IMR-90 (cell line): ENCODE measurements at regions not wholly inside any gene's neighbourhood (a gene's known extent, or its start where the extent isn't known, plus 50 kb on each side); places are given as distances from the start of the nearest gene placed in this dataset.

ENCODE experiments used
- ATAC-seq: fragments of 200-7000 bp; cut with Tn5 transposase; 2 replicates; pipeline ENCODE4 v1.9.1; 2020; ENCODE audit warnings: low read depth, mild to moderate bottlenecking, moderate library complexity
- BruUV-seq: library from RNA; stranded (reverse); fragments of 400-500 nt; replicated peaks from 2 replicates; lab custom pipeline; 2021; lab: Mats Ljungman, UMichigan
- CTCF ChIA-PET: fragments of 300-600 bp; formaldehyde crosslinking; extraction: SDS; loops from one replicate; lab custom pipeline; 2021; ENCODE audit warnings: antibody characterized with exemption; lab: Yijun Ruan, JAX
- POLR2A ChIA-PET: fragments of 300-600 bp; sonication (Branson Sonifier 250); formaldehyde crosslinking; loops from one replicate; lab custom pipeline; 2022; ENCODE audit warnings: antibody characterized with exemption; ENCODE audit not compliant: unreplicated experiment; lab: Charles Lee
- DNase-seq: peaks from one replicate; pipeline ENCODE4 v3.0.0; 2013
- H2AFZ ChIP-seq: replicated peaks from 2 replicates; pipeline ENCODE3; 2013; ENCODE audit warnings: low read length, mild to moderate bottlenecking; ENCODE audit not compliant: poor library complexity
- H2AK5ac ChIP-seq: 2 replicates; pipeline ENCODE4 v1.6.1; 2013; ENCODE audit warnings: low read depth, low read length, inconsistent platforms
- H2AK9ac ChIP-seq: replicated peaks from 2 replicates; pipeline ENCODE3; 2013; ENCODE audit warnings: mild to moderate bottlenecking, low read depth, low read length, moderate library complexity; ENCODE audit not compliant: poor library complexity
- H2BK120ac ChIP-seq: 2 replicates; pipeline ENCODE4 v1.6.1; 2013; ENCODE audit warnings: low read depth, low read length, inconsistent platforms
- H2BK15ac ChIP-seq: 3 replicates; pipeline ENCODE4 v1.6.1; 2013; ENCODE audit warnings: low read depth, low read length, inconsistent platforms
- H2BK20ac ChIP-seq: 2 replicates; pipeline ENCODE4 v1.6.1; 2013; ENCODE audit warnings: low read depth, mild to moderate bottlenecking, inconsistent platforms, low read length, moderate library complexity
- H2BK5ac ChIP-seq: 2 replicates; pipeline ENCODE4 v1.6.1; 2013; ENCODE audit warnings: mild to moderate bottlenecking, low read depth, low read length, inconsistent platforms; ENCODE audit not compliant: poor library complexity, severe bottlenecking
- H3K14ac ChIP-seq: replicated peaks from 2 replicates; pipeline ENCODE4 v1.6.1; 2013; ENCODE audit warnings: low read depth, low read length, inconsistent platforms
- H3K18ac ChIP-seq: 2 replicates; pipeline ENCODE4 v1.6.1; 2013; ENCODE audit warnings: low read depth, low read length, control low read depth
- H3K23ac ChIP-seq: 2 replicates; pipeline ENCODE4 v1.6.1; 2013; ENCODE audit warnings: low read depth, low read length, inconsistent platforms
- H3K27ac ChIP-seq: 2 replicates; pipeline ENCODE4 v1.5.1; 2013; ENCODE audit warnings: mild to moderate bottlenecking, control low read depth, low read length; ENCODE audit not compliant: insufficient read depth
- H3K27me3 ChIP-seq: 2 replicates; pipeline ENCODE4 v1.6.1; 2013; ENCODE audit warnings: low read length; ENCODE audit not compliant: control insufficient read depth, insufficient read depth
- H3K36me3 ChIP-seq: 2 replicates; pipeline ENCODE4 v1.6.1; 2013; ENCODE audit warnings: low read length, mixed read lengths; ENCODE audit not compliant: control insufficient read depth, insufficient read depth
- H3K4ac ChIP-seq: 2 replicates; pipeline ENCODE4 v1.6.1; 2013; ENCODE audit warnings: low read depth, low read length, inconsistent platforms
- H3K4me1 ChIP-seq: 2 replicates; pipeline ENCODE4 v1.6.1; 2013; ENCODE audit warnings: low read length, mixed read lengths; ENCODE audit not compliant: control insufficient read depth, insufficient read depth
- H3K4me2 ChIP-seq: 2 replicates; pipeline ENCODE4 v1.6.1; 2013; ENCODE audit warnings: low read depth, mild to moderate bottlenecking, control low read depth, low read length, moderate library complexity
- H3K4me3 ChIP-seq: 2 replicates; pipeline ENCODE4 v1.5.1; 2013; ENCODE audit warnings: low read depth, mild to moderate bottlenecking, control low read depth, low read length, moderate library complexity; ENCODE audit not compliant: insufficient read depth
- H3K56ac ChIP-seq: 2 replicates; pipeline ENCODE4 v1.6.1; 2013; ENCODE audit warnings: low read length, inconsistent platforms; ENCODE audit not compliant: insufficient read depth; ENCODE audit errors: extremely low read depth
- H3K79me1 ChIP-seq, 2 experiments: 2 replicates each; pipeline ENCODE4 v1.6.1; 2013; ENCODE audit warnings: low read length in 2 of 2, inconsistent platforms in 1 of 2, low read depth in 1 of 2
- H3K9ac ChIP-seq: 2 replicates; pipeline ENCODE4 v1.6.1; 2013; ENCODE audit warnings: low read depth, low read length, control low read depth
- H3K9me1 ChIP-seq: 2 replicates; pipeline ENCODE4 v1.6.1; 2013; ENCODE audit warnings: low read length, inconsistent platforms; ENCODE audit not compliant: insufficient read depth
- H3K9me3 ChIP-seq: 2 replicates; pipeline ENCODE4 v1.6.1; 2013; ENCODE audit warnings: low read length; ENCODE audit not compliant: control insufficient read depth, insufficient read depth
- H4K20me1 ChIP-seq: 2 replicates; pipeline ENCODE4 v1.6.1; 2013; ENCODE audit warnings: low read length, inconsistent platforms; ENCODE audit not compliant: insufficient read depth
- H4K5ac ChIP-seq: 2 replicates; pipeline ENCODE4 v1.6.1; 2013; ENCODE audit warnings: mild to moderate bottlenecking, low read depth, low read length, control low read depth
- H4K8ac ChIP-seq, 2 experiments: 2 replicates each; pipeline ENCODE4 v1.6.1; 2013; ENCODE audit warnings: low read depth in 2 of 2, low read length in 2 of 2, control low read depth in 1 of 2, inconsistent platforms in 1 of 2
- H4K91ac ChIP-seq: 2 replicates; pipeline ENCODE4 v1.6.1; 2013; ENCODE audit warnings: low read depth, low read length, inconsistent platforms; ENCODE audit not compliant: insufficient read depth
- MXI1 ChIP-seq: IDR thresholded peaks from 2 replicates; pipeline ENCODE4 v1.6.1; 2012; ENCODE audit warnings: low read depth, mild to moderate bottlenecking, low read length, moderate library complexity, borderline replicate concordance
- NFE2L2 ChIP-seq: fragments of 150-350 bp; IDR thresholded peaks from 2 replicates; pipeline ENCODE4 v1.6.1; 2016; ENCODE audit warnings: low read depth, mild to moderate bottlenecking, low read length
- SMC3 ChIP-seq: fragments of 150-350 bp; IDR thresholded peaks from 2 replicates; pipeline ENCODE4 v1.6.1; 2016; ENCODE audit warnings: low read depth, mild to moderate bottlenecking, antibody characterized with exemption, low read length, moderate library complexity
- WGBS, 2 experiments: methylation state at CpG; one replicate each; pipeline versions ENCODE4 v1.1.5 to v1.1.7; 2013; ENCODE audit warnings: missing lambda C conversion rate in 2 of 2; ENCODE audit not compliant: insufficient read length in 1 of 2; ENCODE audit errors: extremely low coverage in 2 of 2; 5-methylcytosine and 5-hydroxymethylcytosine counted together
- dilution Hi-C: fragments of 300-500 bp; cut with HindIII; formaldehyde crosslinking; loops from one replicate; pipeline ENCODE4 v1.14.3; 2018; ENCODE audit warnings: low sequenced_read_pairs; ENCODE audit not compliant: unreplicated experiment
- in situ Hi-C: fragments of 300-500 bp; cut with MboI; formaldehyde crosslinking; loops from 3 replicates; pipeline ENCODE4 v1.14.3; 2019; ENCODE audit warnings: low sequenced_read_pairs, inconsistent platforms, mixed read lengths
- intact Hi-C: fragments of 100-400 bp; cut with micrococcal nuclease; formaldehyde crosslinking; loops from 2 replicates; pipeline ENCODE4 v1.10.0; 2022

DNA sequence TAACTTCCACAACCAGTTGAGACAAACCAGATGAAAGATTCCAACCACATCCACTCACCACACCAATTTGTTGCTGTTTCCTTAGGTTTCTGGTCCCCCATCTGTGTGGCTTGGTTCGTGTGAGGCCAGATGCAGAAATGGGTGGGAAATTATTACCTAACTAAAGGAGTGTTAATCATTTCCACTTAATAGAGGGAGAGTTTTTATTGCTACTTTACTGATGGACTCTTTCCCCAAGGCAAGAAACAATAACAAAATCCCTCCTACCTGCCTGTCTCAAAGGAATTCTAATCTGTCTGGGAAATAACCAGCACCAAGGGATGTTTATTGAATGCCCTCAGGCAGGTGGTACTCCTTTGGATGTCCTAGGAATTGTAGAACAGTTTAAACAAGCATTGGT lies 76.3 kb downstream of the TMEM167A start:
- H3K18ac ChIP-seq = no peak overlapping the region
- no peak overlapping the region for H2BK20ac ChIP-seq
- intact Hi-C loops = no loop called here
- POLR2A ChIA-PET = no interaction called here
- in situ Hi-C loops = no loop called here
- CTCF ChIA-PET = no interaction called here
- H4K8ac ChIP-seq = no peak overlapping the region
- DNase-seq (no peak), ATAC-seq (no peak)
- H3K9me3 ChIP-seq = no peaks in the 10 kb centered on the region
- no peak overlapping the region for H4K91ac ChIP-seq
- H2BK120ac ChIP-seq = no peak overlapping the region
- BruUV-seq = no TSS peak
- no peak overlapping the region for H2AFZ ChIP-seq
- no peak overlapping the region for H3K9ac ChIP-seq
- H3K14ac ChIP-seq = no peak overlapping the region
- no peaks in the 10 kb centered on the region for H3K9me1 ChIP-seq
- H4K20me1 ChIP-seq = no peaks in the 10 kb centered on the region
- no peak overlapping the region for H3K4me2 ChIP-seq
- no peak overlapping the region for H2AK9ac ChIP-seq
- H3K36me3 ChIP-seq = no peaks in the 10 kb centered on the region
- no peak overlapping the region for H3K56ac ChIP-seq
- no peak overlapping the region for H3K27ac ChIP-seq
- H3K4me1 ChIP-seq = no peaks in the 10 kb centered on the region
- no CpG with 5 or more reads among the region's 1 CpG for WGBS, 2 experiments
- no peak overlapping the region for H3K4ac ChIP-seq
- dilution Hi-C loops = no loop called here
- H2BK15ac ChIP-seq = no peak overlapping the region
- H4K5ac ChIP-seq = no peak overlapping the region
- TF ChIP-seq NFE2L2 (no peak), SMC3 (no peak), MXI1 (no peak)
- H2BK5ac ChIP-seq = no peak overlapping the region
- no peak overlapping the region for H3K4me3 ChIP-seq
- no peak overlapping the region for H3K23ac ChIP-seq
- no peaks in the 10 kb centered on the region for H3K79me1 ChIP-seq
- no peak overlapping the region for H2AK5ac ChIP-seq
- no peaks in the 10 kb centered on the region for H3K27me3 ChIP-seq
